ENCODE measurements at regions not wholly inside any gene's neighbourhood (a gene's known extent, or its start where the extent isn't known, plus 50 kb on each side); places are given as distances from the start of the nearest gene placed in this dataset.
"Not testable (repeated sequence)": the region's sequence is repeated elsewhere in the genome, so short reads cannot be mapped to it uniquely, and the experiment has no call there.

GRCh38 chr13:52324831-52325230 lies 81.1 kb downstream of the THSD1 start:
- DNase-seq (ENCODE audit: low read depth in 2 of 2), result not testable (repeated sequence)

- DNase-seq (ENCODE audit: low read depth in 2 of 2), result no peak
Measured at GRCh38 chr13:52319876-52320275, 86.1 kb downstream of the THSD1 start.

GRCh38 chr13:52309833-52310232 lies 96.1 kb downstream of the THSD1 start:
- not testable (repeated sequence) for DNase-seq (ENCODE audit: low read depth in 2 of 2)

GRCh38 chr13:52306336-52306735 lies 99.6 kb downstream of the THSD1 start:
- DNase-seq (ENCODE audit: low read depth in 2 of 2), result not testable (repeated sequence)

- not testable (repeated sequence) for DNase-seq (ENCODE audit: low read depth in 2 of 2)
Measured at GRCh38 chr13:52303098-52303497, 102.9 kb downstream of the THSD1 start.

GRCh38 chr13:52302688-52303087 lies 103.3 kb downstream of the THSD1 start:
- not testable (repeated sequence) for DNase-seq (ENCODE audit: low read depth in 2 of 2)

GRCh38 chr13:52301810-52302400 lies 104.1 kb downstream of the THSD1 start:
- DNase-seq (ENCODE audit: low read depth in 2 of 2), result not testable (repeated sequence)

- not testable (repeated sequence) for DNase-seq (ENCODE audit: low read depth in 2 of 2)
Measured at GRCh38 chr13:52298079-52298661, 107.8 kb downstream of the THSD1 start.

GRCh38 chr13:52288891-52289290 lies 117.1 kb downstream of the THSD1 start:
- DNase-seq (ENCODE audit: low read depth in 2 of 2), result not testable (repeated sequence)

- not testable (repeated sequence) for DNase-seq (ENCODE audit: low read depth in 2 of 2)
Measured at GRCh38 chr13:52281387-52281786, 122.0 kb upstream of the NEK3 start.

- DNase-seq (ENCODE audit: low read depth in 2 of 2), result not testable (repeated sequence)
Measured at GRCh38 chr13:52279408-52279807, 120.0 kb upstream of the NEK3 start.

GRCh38 chr13:52254299-52254698 lies 94.9 kb upstream of the NEK3 start:
- not testable (repeated sequence) for DNase-seq (ENCODE audit: low read depth in 2 of 2)

- DNase-seq (ENCODE audit: low read depth in 2 of 2), result not testable (repeated sequence)
Measured at GRCh38 chr13:52240752-52241151, 81.4 kb upstream of the NEK3 start.

- DNase-seq (ENCODE audit: low read depth in 2 of 2), result peak; percentile 32 to 44
Measured at GRCh38 chr13:52235900-52236595, 76.7 kb upstream of the NEK3 start.

GRCh38 chr13:52234928-52235327 lies 75.5 kb upstream of the NEK3 start:
- not testable (repeated sequence) for DNase-seq (ENCODE audit: low read depth in 2 of 2)

- not testable (repeated sequence) for DNase-seq (ENCODE audit: low read depth in 2 of 2)
Measured at GRCh38 chr13:52223063-52223462, 63.7 kb upstream of the NEK3 start.

GRCh38 chr13:52213920-52214319 lies 54.5 kb upstream of the NEK3 start:
- DNase-seq (ENCODE audit: low read depth in 2 of 2), result not testable (repeated sequence)

- DNase-seq (ENCODE audit: low read depth in 2 of 2), result not testable (repeated sequence)
Measured at GRCh38 chr13:52212886-52213285, 53.5 kb upstream of the NEK3 start.

GRCh38 chr13:52211416-52211776 lies 52.0 kb upstream of the NEK3 start:
- not testable (repeated sequence) for DNase-seq (ENCODE audit: low read depth in 2 of 2)

- DNase-seq (ENCODE audit: low read depth in 2 of 2), result not testable (repeated sequence)
Measured at GRCh38 chr13:52210564-52211415, 51.4 kb upstream of the NEK3 start.
